HS-27A (cell line): ENCODE measurements at regions not wholly inside any gene's neighbourhood (a gene's known extent, or its start where the extent isn't known, plus 50 kb on each side); places are given as distances from the start of the nearest gene placed in this dataset.
A peak's percentile ranks its signal among the peaks of the same experiment; 100 is the strongest.
"Not testable (repeated sequence)": the region's sequence is repeated elsewhere in the genome, so short reads cannot be mapped to it uniquely, and the experiment has no call there.

Source experiments
- DNase-seq: peaks from one replicate; pipeline ENCODE4 v3.0.0-alpha.2; 2012; ENCODE audit warnings: low read depth, missing footprints

GRCh38 chr6:121876721-121877120 lies 441.3 kb downstream of the GJA1 start:
- no peak for DNase-seq

- DNase-seq = no peak
These were observed 443.7 kb downstream of the GJA1 start for GRCh38 chr6:121879149-121879548.

GRCh38 chr6:121880831-121881230 lies 445.4 kb downstream of the GJA1 start:
- no peak for DNase-seq

- peak; percentile 95 for DNase-seq
These were observed 446.7 kb downstream of the GJA1 start for GRCh38 chr6:121881974-121882667.

- DNase-seq = no peak
These were observed 448.6 kb downstream of the GJA1 start for GRCh38 chr6:121884091-121884490.

- no peak for DNase-seq
These were observed 449.2 kb downstream of the GJA1 start for GRCh38 chr6:121884620-121885019.

- no peak for DNase-seq
These were observed 450.1 kb downstream of the GJA1 start for GRCh38 chr6:121885399-121886152.

- no peak for DNase-seq
These were observed 450.9 kb downstream of the GJA1 start for GRCh38 chr6:121886223-121886830.

- DNase-seq = no peak
These were observed 452.3 kb downstream of the GJA1 start for GRCh38 chr6:121887724-121888123.

GRCh38 chr6:121890307-121890910 lies 455.0 kb downstream of the GJA1 start:
- no peak for DNase-seq

GRCh38 chr6:121895731-121896130 lies 460.3 kb downstream of the GJA1 start:
- not testable (repeated sequence) for DNase-seq

GRCh38 chr6:121896363-121896762 lies 460.9 kb downstream of the GJA1 start:
- DNase-seq = no peak

- DNase-seq = no peak
These were observed 461.3 kb downstream of the GJA1 start for GRCh38 chr6:121896771-121897170.

GRCh38 chr6:121897337-121897760 lies 461.9 kb downstream of the GJA1 start:
- DNase-seq = no peak

GRCh38 chr6:121901432-121901831 lies 466.0 kb downstream of the GJA1 start:
- no peak for DNase-seq

- no peak for DNase-seq
These were observed 469.1 kb downstream of the GJA1 start for GRCh38 chr6:121904559-121904958.

- no peak for DNase-seq
These were observed 477.5 kb downstream of the GJA1 start for GRCh38 chr6:121912905-121913304.

- no peak for DNase-seq
These were observed 481.9 kb downstream of the GJA1 start for GRCh38 chr6:121917263-121917829.

- DNase-seq = no peak
These were observed 481.5 kb upstream of the HSF2 start for GRCh38 chr6:121917834-121918559.

GRCh38 chr6:121920616-121921015 lies 478.8 kb upstream of the HSF2 start:
- no peak for DNase-seq

GRCh38 chr6:121925024-121925423 lies 474.4 kb upstream of the HSF2 start:
- DNase-seq = no peak
